HepG2 (cell line): ENCODE measurements at regions not wholly inside any gene's neighbourhood (a gene's known extent, or its start where the extent isn't known, plus 50 kb on each side); places are given as distances from the start of the nearest gene placed in this dataset.

ENCODE experiments used
- ATAC-seq: fragments of 200-7000 bp; cut with Tn5 transposase; 3 replicates; pipeline ENCODE4 v1.9.1; 2020; ENCODE audit warnings: mild to moderate bottlenecking, moderate library complexity
- BruUV-seq: library from RNA; stranded (reverse); fragments of 400-500 nt; replicated peaks from 2 replicates; lab custom pipeline; 2021; lab: Mats Ljungman, UMichigan
- CTCF ChIA-PET: fragments of 300-600 bp; formaldehyde crosslinking; extraction: SDS; loops from one replicate; lab custom pipeline; 2021; ENCODE audit warnings: low total read pairs, inconsistent platforms, low intra/inter-chr PET ratio; lab: Yijun Ruan, JAX
- POLR2A ChIA-PET: fragments of 350-600 bp; sonication (Branson Sonifier 250); formaldehyde crosslinking; loops from one replicate; lab custom pipeline; 2020; ENCODE audit warnings: antibody characterized with exemption, inconsistent platforms; lab: Yijun Ruan, JAX
- DNase-seq: peaks from one replicate; pipeline ENCODE4 v3.0.0-alpha.2; 2015; ENCODE audit warnings: low spot score
- FAIRE-seq: peaks from 3 replicates; lab custom pipeline; 2011; peaks lifted over from hg19 to GRCh38; lab: Jason Lieb, UNC
- H2AFZ ChIP-seq: one replicate; pipeline ENCODE4 v1.6.1; 2011; ENCODE audit warnings: low read length, inconsistent platforms
- H3K27ac ChIP-seq: fragments of 300-600 bp; 3 replicates; pipeline ENCODE4 v1.8.0; 2011; ENCODE audit warnings: mixed run types, mild to moderate bottlenecking, mixed read lengths, low read length, inconsistent platforms; ENCODE audit not compliant: insufficient read depth; ENCODE audit errors: extremely low read length
- H3K27me3 ChIP-seq, 2 experiments: fragments of 200-600 bp in 1 of 2; 2 replicates in 1 of 2; 3 replicates in 1 of 2; pipeline versions ENCODE4 v1.6.0 to v1.8.0; 2011; ENCODE audit warnings: low read length in 2 of 2, mild to moderate bottlenecking in 2 of 2, moderate library complexity in 2 of 2, inconsistent platforms in 1 of 2; ENCODE audit not compliant: insufficient read depth in 2 of 2, control insufficient read depth in 1 of 2
- H3K36me3 ChIP-seq, 2 experiments: fragments of 200-600 bp in 1 of 2; replicated peaks in 1 of 2; 2 replicates in 1 of 2; 3 replicates in 1 of 2; pipeline versions ENCODE4 v1.5.1 to v1.8.0; 2011; ENCODE audit warnings: low read length in 2 of 2, inconsistent platforms in 1 of 2; ENCODE audit not compliant: insufficient read depth in 2 of 2, control insufficient read depth in 1 of 2
- H3K4me1 ChIP-seq: 2 replicates; pipeline ENCODE4 v1.5.1; 2012; ENCODE audit warnings: low read length, inconsistent platforms; ENCODE audit not compliant: insufficient read depth
- H3K4me2 ChIP-seq: 2 replicates; pipeline ENCODE4 v1.6.0; 2011; ENCODE audit warnings: low read depth, low read length, inconsistent platforms
- H3K4me3 ChIP-seq, 3 experiments: fragments of 200-600 bp in 1 of 3; sonication (generic), shearing (Covaris generic) in 1 of 3; replicated peaks in 1 of 3; 2 replicates each; pipeline ENCODE4 v1.5.1; 2011 to 2016; ENCODE audit warnings: low read length in 3 of 3, inconsistent platforms in 2 of 3, low read depth in 2 of 3, mild to moderate bottlenecking in 2 of 3, control low read depth in 1 of 3, mixed read lengths in 1 of 3; ENCODE audit not compliant: insufficient read depth in 1 of 3
- H3K79me2 ChIP-seq: one replicate; pipeline ENCODE4 v1.6.1; 2011; ENCODE audit warnings: low read length, inconsistent platforms; ENCODE audit not compliant: insufficient read depth
- H3K9ac ChIP-seq: 2 replicates; pipeline ENCODE4 v1.6.0; 2011; ENCODE audit warnings: mild to moderate bottlenecking, low read depth, low read length, inconsistent platforms; ENCODE audit not compliant: insufficient read depth
- H3K9me3 ChIP-seq: 2 replicates; pipeline ENCODE4 v1.5.1; 2012; ENCODE audit warnings: mild to moderate bottlenecking, low read length
- H4K20me1 ChIP-seq: 2 replicates; pipeline ENCODE4 v1.6.0; 2011; ENCODE audit warnings: inconsistent platforms, mild to moderate bottlenecking, low read length, moderate library complexity; ENCODE audit not compliant: insufficient read depth
- CHCHD3 ChIP-seq: sonication (generic); formaldehyde crosslinking; IDR thresholded peaks from 2 replicates; pipeline ENCODE4 v1.8.0; 2022; ENCODE audit warnings: mild to moderate bottlenecking, missing genetic modification reagents, moderate library complexity
- GPN1 ChIP-seq: sonication (generic); formaldehyde crosslinking; IDR thresholded peaks from 2 replicates; pipeline ENCODE4 v1.5.1; 2020; ENCODE audit warnings: missing genetic modification reagents, borderline replicate concordance
- HOXA7 ChIP-seq: sonication (generic); formaldehyde crosslinking; IDR thresholded peaks from 2 replicates; pipeline ENCODE4 v1.8.1; 2022; ENCODE audit warnings: mild to moderate bottlenecking, missing genetic modification reagents, moderate library complexity
- MYNN ChIP-seq: sonication (generic); formaldehyde crosslinking; IDR thresholded peaks from 2 replicates; pipeline ENCODE4 v1.4.0; 2020; ENCODE audit warnings: mild to moderate bottlenecking, low read depth, missing genetic modification reagents
- NFYC ChIP-seq: IDR thresholded peaks from 2 replicates; pipeline ENCODE4 v1.6.1; 2016; ENCODE audit warnings: missing genetic modification reagents, missing compliant biosample characterization
- PAX8 ChIP-seq: sonication (generic); formaldehyde crosslinking; IDR thresholded peaks from 2 replicates; pipeline ENCODE4 v1.8.0; 2022; ENCODE audit warnings: mild to moderate bottlenecking, missing genetic modification reagents, borderline replicate concordance
- POLR2AphosphoS5 ChIP-seq: IDR thresholded peaks from 2 replicates; pipeline ENCODE4 v1.6.1; 2012; ENCODE audit warnings: low read depth, low read length
- SMC3 ChIP-seq: IDR thresholded peaks from 2 replicates; pipeline ENCODE4 v1.6.1; 2011; ENCODE audit warnings: low read length, improper control_type of control experiment
- SSRP1 ChIP-seq: IDR thresholded peaks from 2 replicates; pipeline ENCODE4 v1.6.1; 2016; ENCODE audit warnings: control low read depth
- TAF15 ChIP-seq: fragments of 200-400 bp; formaldehyde crosslinking; IDR thresholded peaks from one replicate; pipeline ENCODE4 v1.6.1; 2018; ENCODE audit warnings: mild to moderate bottlenecking, low read depth, low read length; ENCODE audit not compliant: poor library complexity, severe bottlenecking
- TEAD3 ChIP-seq: optimal IDR thresholded peaks from 2 replicates; pipeline ENCODE3; 2016; ENCODE audit warnings: borderline replicate concordance
- THAP11 ChIP-seq: IDR thresholded peaks from 2 replicates; pipeline ENCODE4 v1.6.1; 2016; ENCODE audit warnings: missing biosample characterization, missing genetic modification reagents
- U2AF1 ChIP-seq: fragments of 200-400 bp; formaldehyde crosslinking; optimal IDR thresholded peaks from 2 replicates; pipeline ENCODE3; 2017; ENCODE audit warnings: mild to moderate bottlenecking, low read depth, low read length
- ZNF234 ChIP-seq: sonication (generic); formaldehyde crosslinking; conservative IDR thresholded peaks from 2 replicates; pipeline ENCODE4 v1.5.1; 2020; ENCODE audit warnings: mild to moderate bottlenecking, missing genetic modification reagents
- ZNF30 ChIP-seq: sonication (generic); formaldehyde crosslinking; IDR thresholded peaks from 2 replicates; pipeline ENCODE4 v1.5.0; 2020; ENCODE audit warnings: mild to moderate bottlenecking, missing genetic modification reagents
- ZNF773 ChIP-seq: sonication (generic); formaldehyde crosslinking; IDR thresholded peaks from 2 replicates; pipeline ENCODE4 v1.4.0; 2020; ENCODE audit warnings: missing genetic modification reagents, borderline replicate concordance
- WGBS: methylation state at CpG from one replicate; pipeline ENCODE4 v1.1.6; 2017; ENCODE audit warnings: low lambda C conversion rate; 5-methylcytosine and 5-hydroxymethylcytosine counted together
- in situ Hi-C: cut with HindIII; loops from 2 replicates; pipeline ENCODE4 v1.10.0; 2017; ENCODE audit warnings: low pct_unique_long_range_greater_than_20kb; ENCODE audit not compliant: extremely low pct_ligation_motif_present
- intact Hi-C: fragments of 100-400 bp; cut with micrococcal nuclease; formaldehyde crosslinking; loops from one replicate; pipeline ENCODE4 v1.10.0; 2022; ENCODE audit not compliant: unreplicated experiment
- TF ChIP-seq, protein P1 (sequence below): sonication (generic); formaldehyde crosslinking; IDR thresholded peaks from 2 replicates; pipeline ENCODE4 v1.4.0; 2020; ENCODE audit warnings: mild to moderate bottlenecking, missing genetic modification reagents, borderline replicate concordance
- TF ChIP-seq, protein P2 (sequence below): sonication (generic); formaldehyde crosslinking; IDR thresholded peaks from 2 replicates; pipeline ENCODE4 v1.4.0; 2020; ENCODE audit warnings: mild to moderate bottlenecking, missing genetic modification reagents
- TF ChIP-seq, protein P3 (sequence below), 2 experiments: sonication (generic) in 1 of 2; formaldehyde crosslinking in 1 of 2; IDR thresholded peaks; 2 replicates each; pipeline versions ENCODE4 v1.5.1 to v1.6.1; 2011 to 2020; ENCODE audit warnings: borderline replicate concordance in 1 of 2, low read depth in 1 of 2, low read length in 1 of 2, mild to moderate bottlenecking in 1 of 2, missing genetic modification reagents in 1 of 2, moderate library complexity in 1 of 2

DNA sequence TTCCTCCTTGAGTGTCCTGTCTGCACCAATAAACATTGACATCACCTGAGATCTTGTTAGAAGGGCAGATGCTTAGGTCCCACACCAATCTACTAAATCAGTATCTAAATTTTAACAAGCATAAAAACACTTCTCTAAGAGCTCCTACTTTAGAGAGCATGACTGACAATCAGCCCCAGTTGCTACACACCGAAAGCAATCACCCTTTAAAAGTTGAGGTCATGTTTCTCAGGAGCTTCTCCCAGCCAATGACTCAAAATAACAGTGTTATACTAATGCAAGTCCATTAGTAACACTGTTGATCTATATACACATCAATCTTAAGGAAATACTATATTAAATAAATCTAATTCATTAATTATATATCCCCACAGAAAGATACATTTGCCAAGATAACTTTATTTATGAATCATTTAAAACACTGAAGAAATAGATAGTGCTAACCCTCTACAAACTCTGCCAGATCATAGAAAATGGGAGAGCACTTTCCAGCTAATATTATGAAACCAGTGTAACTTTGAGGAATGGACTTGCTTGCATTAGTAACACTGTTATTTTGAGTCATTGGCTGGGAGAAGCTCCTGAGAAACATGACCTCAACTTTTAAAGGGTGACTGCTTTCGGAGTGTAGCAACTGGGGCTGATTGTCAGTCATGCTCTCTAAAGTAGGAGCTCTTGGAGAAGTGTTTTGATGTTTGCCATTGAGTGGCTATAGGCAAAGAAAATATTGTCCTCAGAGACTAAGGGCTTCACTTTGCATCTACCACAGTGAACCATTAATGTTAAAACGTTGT lies 109.8 kb upstream of the HDX start:
- Histone ChIP-seq H3K4me3 (no peak overlapping the region), H3K27me3 (no peaks in the 10 kb centered on the region), H3K27ac (no peak overlapping the region), H4K20me1 (no peaks in the 10 kb centered on the region), H3K79me2 (no peaks in the 10 kb centered on the region), H2AFZ (no peak overlapping the region), H3K4me2 (no peak overlapping the region), H3K9me3 (no peaks in the 10 kb centered on the region), H3K36me3 (no peaks in the 10 kb centered on the region), H3K9ac (no peak overlapping the region), H3K4me1 (no peaks in the 10 kb centered on the region)
- DNase-seq (no peak), ATAC-seq (no peak), FAIRE-seq (no peak)
- 0% methylated on average over 3 of the region's 3 CpGs for WGBS
- BruUV-seq = no TSS peak
- ChIA-PET CTCF (no interaction called here), POLR2A (no interaction called here)
- TF ChIP-seq, protein P1, sequence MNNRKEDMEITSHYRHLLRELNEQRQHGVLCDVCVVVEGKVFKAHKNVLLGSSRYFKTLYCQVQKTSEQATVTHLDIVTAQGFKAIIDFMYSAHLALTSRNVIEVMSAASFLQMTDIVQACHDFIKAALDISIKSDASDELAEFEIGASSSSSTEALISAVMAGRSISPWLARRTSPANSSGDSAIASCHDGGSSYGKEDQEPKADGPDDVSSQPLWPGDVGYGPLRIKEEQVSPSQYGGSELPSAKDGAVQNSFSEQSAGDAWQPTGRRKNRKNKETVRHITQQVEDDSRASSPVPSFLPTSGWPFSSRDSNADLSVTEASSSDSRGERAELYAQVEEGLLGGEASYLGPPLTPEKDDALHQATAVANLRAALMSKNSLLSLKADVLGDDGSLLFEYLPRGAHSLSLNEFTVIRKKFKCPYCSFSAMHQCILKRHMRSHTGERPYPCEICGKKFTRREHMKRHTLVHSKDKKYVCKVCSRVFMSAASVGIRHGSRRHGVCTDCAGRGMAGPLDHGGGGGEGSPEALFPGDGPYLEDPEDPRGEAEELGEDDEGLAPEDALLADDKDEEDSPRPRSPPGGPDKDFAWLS (CRISPR knock-in tag) = no peak
- TF ChIP-seq GPN1 (CRISPR knock-in tag) = no peak
- TF ChIP-seq ZNF30 (CRISPR knock-in tag) = no peak
- no peak for TF ChIP-seq CHCHD3 (CRISPR knock-in tag)
- TF ChIP-seq TAF15 = no peak
- TF ChIP-seq PAX8 (CRISPR knock-in tag) = no peak
- no peak for TF ChIP-seq TEAD3
- no peak for TF ChIP-seq SSRP1 (CRISPR knock-in tag)
- no peak for TF ChIP-seq ZNF234
- TF ChIP-seq SMC3 = no peak
- TF ChIP-seq, protein P2, sequence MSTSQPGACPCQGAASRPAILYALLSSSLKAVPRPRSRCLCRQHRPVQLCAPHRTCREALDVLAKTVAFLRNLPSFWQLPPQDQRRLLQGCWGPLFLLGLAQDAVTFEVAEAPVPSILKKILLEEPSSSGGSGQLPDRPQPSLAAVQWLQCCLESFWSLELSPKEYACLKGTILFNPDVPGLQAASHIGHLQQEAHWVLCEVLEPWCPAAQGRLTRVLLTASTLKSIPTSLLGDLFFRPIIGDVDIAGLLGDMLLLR = no peak
- TF ChIP-seq ZNF773 (CRISPR knock-in tag) = no peak
- TF ChIP-seq POLR2AphosphoS5 = no peak
- TF ChIP-seq MYNN (CRISPR knock-in tag) = no peak
- TF ChIP-seq NFYC = no peak
- TF ChIP-seq, protein P3, sequence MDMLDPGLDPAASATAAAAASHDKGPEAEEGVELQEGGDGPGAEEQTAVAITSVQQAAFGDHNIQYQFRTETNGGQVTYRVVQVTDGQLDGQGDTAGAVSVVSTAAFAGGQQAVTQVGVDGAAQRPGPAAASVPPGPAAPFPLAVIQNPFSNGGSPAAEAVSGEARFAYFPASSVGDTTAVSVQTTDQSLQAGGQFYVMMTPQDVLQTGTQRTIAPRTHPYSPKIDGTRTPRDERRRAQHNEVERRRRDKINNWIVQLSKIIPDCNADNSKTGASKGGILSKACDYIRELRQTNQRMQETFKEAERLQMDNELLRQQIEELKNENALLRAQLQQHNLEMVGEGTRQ (IDR thresholded peaks at IDR 0.05; ENCODE audit: low read depth, low read length) = no peak
- TF ChIP-seq, protein P3 (CRISPR knock-in tag; IDR thresholded peaks at IDR 0.05; ENCODE audit: borderline replicate concordance) = no peak
- TF ChIP-seq HOXA7 (CRISPR knock-in tag) = no peak
- no peak for TF ChIP-seq THAP11
- no peak for TF ChIP-seq U2AF1
- in situ Hi-C loops = no loop called here
- intact Hi-C loops = no loop called here
